ENCODE measurements at regions not wholly inside any gene's neighbourhood (a gene's known extent, or its start where the extent isn't known, plus 50 kb on each side); places are given as distances from the start of the nearest gene placed in this dataset.

DNA sequence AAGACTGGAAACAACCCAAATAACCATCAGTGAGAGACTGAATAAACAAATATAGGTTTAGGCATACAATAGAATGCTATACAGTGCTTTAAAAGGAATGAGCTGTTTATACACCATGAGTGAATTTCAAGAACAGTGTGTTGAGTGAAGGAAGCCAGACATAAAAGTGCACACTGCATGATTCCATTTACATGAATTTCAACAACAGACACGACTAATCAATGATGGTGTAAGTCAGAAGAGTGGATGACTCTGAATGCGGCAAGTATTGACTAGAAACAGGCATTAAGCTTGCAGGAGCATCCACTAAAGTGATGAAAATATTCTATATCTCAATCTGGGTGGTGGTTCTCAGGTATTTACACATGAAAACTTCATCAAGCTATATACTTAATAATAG is 142.7 kb upstream of the SLC39A10 start:
- no CpG with 5 or more reads among the region's 2 CpGs for WGBS
- Histone ChIP-seq H3K4me2 (ENCODE audit: low read length, poor library complexity, severe bottlenecking) (no peak overlapping the region), H2BK15ac (ENCODE audit: low read depth, poor library complexity, severe bottlenecking) (no peak overlapping the region), H3K4ac (ENCODE audit: low read depth in 1 of 2, low read length in 2 of 2) (no peak overlapping the region), H3K36me3 (ENCODE audit: control insufficient read depth in 1 of 2, insufficient read depth in 2 of 2, low read depth in 1 of 2, low read length in 2 of 2) (no peaks in the 10 kb centered on the region), H2BK12ac (ENCODE audit: low read length in 2 of 2) (no peak overlapping the region), H2AK5ac (ENCODE audit: low read length, severe bottlenecking) (no peak overlapping the region), H3K9me3 (ENCODE audit: control insufficient read depth, low read length) (no peaks in the 10 kb centered on the region), H3K4me1 (ENCODE audit: control insufficient read depth, insufficient read depth, low read depth, low read length) (no peaks in the 10 kb centered on the region), H3K14ac (ENCODE audit: low read length in 2 of 2) (no peak overlapping the region), H2AFZ (ENCODE audit: low read depth, low read length) (no peak overlapping the region), H3K23ac (ENCODE audit: low read length in 2 of 2) (no peak overlapping the region), H3K79me1 (replicated peaks; ENCODE audit: low read length, poor library complexity, severe bottlenecking) (no peaks in the 10 kb centered on the region), H3K27ac (ENCODE audit: low read length, poor library complexity, severe bottlenecking) (no peak overlapping the region), H4K91ac (ENCODE audit: low read length) (no peak overlapping the region), H3K4me3 (ENCODE audit: insufficient read depth in 1 of 2, low read depth in 1 of 2, low read length in 2 of 2) (no peak overlapping the region), H3K9ac (ENCODE audit: low read length) (no peak overlapping the region), H4K8ac (ENCODE audit: low read length) (no peak overlapping the region), H3K27me3 (ENCODE audit: control insufficient read depth in 1 of 2, insufficient read depth in 1 of 2, low read length in 2 of 2) (no peaks in the 10 kb centered on the region), H2BK5ac (ENCODE audit: low read depth, low read length, poor library complexity, severe bottlenecking) (no peak overlapping the region), H3K18ac (ENCODE audit: low read depth in 1 of 2, low read length in 2 of 2) (no peak overlapping the region), H2BK120ac (ENCODE audit: low read depth, low read length) (no peak overlapping the region)
- peak; percentile 75 for DNase-seq

DNA sequence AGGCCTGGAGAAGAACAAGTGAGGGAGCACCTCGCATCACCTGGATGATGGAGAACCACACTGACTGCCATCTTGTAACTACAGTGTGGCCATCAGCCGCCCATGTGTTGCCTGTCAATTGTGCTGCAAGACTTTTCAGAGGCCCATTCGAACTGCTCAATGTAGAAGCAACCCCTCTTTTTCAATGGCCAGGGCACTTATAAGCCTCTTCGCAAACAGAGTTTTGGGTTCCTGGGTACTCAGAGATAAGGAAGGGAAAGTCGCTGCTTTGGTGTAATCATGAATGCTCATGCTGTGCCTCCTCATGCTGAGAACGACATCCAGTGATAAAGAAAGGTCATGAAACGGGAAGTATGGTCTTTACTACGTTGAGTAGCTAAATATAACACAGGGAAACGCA is 143.9 kb upstream of the SLC39A10 start:
- H2BK5ac ChIP-seq (ENCODE audit: low read depth, low read length, poor library complexity, severe bottlenecking): no peak overlapping the region
- H2BK15ac ChIP-seq (ENCODE audit: low read depth, poor library complexity, severe bottlenecking): no peak overlapping the region
- H3K27me3 ChIP-seq (ENCODE audit: control insufficient read depth in 1 of 2, insufficient read depth in 1 of 2, low read length in 2 of 2): no peaks in the 10 kb centered on the region
- no peak overlapping the region for H3K27ac ChIP-seq (ENCODE audit: low read length, poor library complexity, severe bottlenecking)
- no peaks in the 10 kb centered on the region for H3K9me3 ChIP-seq (ENCODE audit: control insufficient read depth, low read length)
- H3K18ac ChIP-seq (ENCODE audit: low read depth in 1 of 2, low read length in 2 of 2): no peak overlapping the region
- no peak overlapping the region for H2BK120ac ChIP-seq (ENCODE audit: low read depth, low read length)
- H3K79me1 ChIP-seq (replicated peaks; ENCODE audit: low read length, poor library complexity, severe bottlenecking): no peaks in the 10 kb centered on the region
- H3K9ac ChIP-seq (ENCODE audit: low read length): no peak overlapping the region
- H3K4me3 ChIP-seq (ENCODE audit: insufficient read depth in 1 of 2, low read depth in 1 of 2, low read length in 2 of 2): no peak overlapping the region
- H2BK12ac ChIP-seq (ENCODE audit: low read length in 2 of 2): no peak overlapping the region
- DNase-seq: no peak
- no peaks in the 10 kb centered on the region for H3K4me1 ChIP-seq (ENCODE audit: control insufficient read depth, insufficient read depth, low read depth, low read length)
- H4K91ac ChIP-seq (ENCODE audit: low read length): no peak overlapping the region
- H3K4me2 ChIP-seq (ENCODE audit: low read length, poor library complexity, severe bottlenecking): no peak overlapping the region
- no peak overlapping the region for H2AK5ac ChIP-seq (ENCODE audit: low read length, severe bottlenecking)
- no peak overlapping the region for H2AFZ ChIP-seq (ENCODE audit: low read depth, low read length)
- H3K4ac ChIP-seq (ENCODE audit: low read depth in 1 of 2, low read length in 2 of 2): no peak overlapping the region
- H3K14ac ChIP-seq (ENCODE audit: low read length in 2 of 2): no peak overlapping the region
- no peak overlapping the region for H4K8ac ChIP-seq (ENCODE audit: low read length)
- no peaks in the 10 kb centered on the region for H3K36me3 ChIP-seq (ENCODE audit: control insufficient read depth in 1 of 2, insufficient read depth in 2 of 2, low read depth in 1 of 2, low read length in 2 of 2)
- no peak overlapping the region for H3K23ac ChIP-seq (ENCODE audit: low read length in 2 of 2)
- WGBS: 74% methylated on average over 6 of the region's 9 CpGs

DNA sequence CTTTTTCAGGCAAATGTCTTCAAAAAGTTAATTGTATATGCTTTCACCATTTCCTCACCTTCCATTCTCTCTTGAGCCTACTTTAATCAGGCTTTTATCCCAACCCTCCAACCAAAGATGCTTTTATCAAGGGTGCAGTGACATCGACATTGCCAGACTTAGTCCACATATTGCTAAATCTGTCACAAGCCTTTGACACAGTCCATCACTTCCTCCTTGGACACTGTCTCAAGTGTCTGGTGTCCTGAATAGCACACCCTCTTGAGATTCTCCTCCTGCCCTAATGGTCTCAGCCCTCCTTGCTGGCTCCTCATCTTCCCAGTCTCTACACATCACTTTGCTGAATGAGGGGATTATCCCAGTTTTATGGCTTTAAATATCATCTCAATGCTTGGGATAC is 147.5 kb upstream of the SLC39A10 start:
- H3K4ac ChIP-seq (ENCODE audit: low read depth in 1 of 2, low read length in 2 of 2): no peak overlapping the region
- no peaks in the 10 kb centered on the region for H3K36me3 ChIP-seq (ENCODE audit: control insufficient read depth in 1 of 2, insufficient read depth in 2 of 2, low read depth in 1 of 2, low read length in 2 of 2)
- no peak for DNase-seq
- 88% methylated on average over 1 of the region's 1 CpG for WGBS
- H3K9ac ChIP-seq (ENCODE audit: low read length): no peak overlapping the region
- no peak overlapping the region for H3K27ac ChIP-seq (ENCODE audit: low read length, poor library complexity, severe bottlenecking)
- H2AK5ac ChIP-seq (ENCODE audit: low read length, severe bottlenecking): no peak overlapping the region
- H4K8ac ChIP-seq (ENCODE audit: low read length): no peak overlapping the region
- H3K14ac ChIP-seq (ENCODE audit: low read length in 2 of 2): no peak overlapping the region
- no peak overlapping the region for H2BK12ac ChIP-seq (ENCODE audit: low read length in 2 of 2)
- H3K79me1 ChIP-seq (replicated peaks; ENCODE audit: low read length, poor library complexity, severe bottlenecking): no peaks in the 10 kb centered on the region
- H3K18ac ChIP-seq (ENCODE audit: low read depth in 1 of 2, low read length in 2 of 2): no peak overlapping the region
- H3K4me2 ChIP-seq (ENCODE audit: low read length, poor library complexity, severe bottlenecking): no peak overlapping the region
- no peak overlapping the region for H3K4me3 ChIP-seq (ENCODE audit: insufficient read depth in 1 of 2, low read depth in 1 of 2, low read length in 2 of 2)
- H2AFZ ChIP-seq (ENCODE audit: low read depth, low read length): no peak overlapping the region
- H3K9me3 ChIP-seq (ENCODE audit: control insufficient read depth, low read length): no peaks in the 10 kb centered on the region
- no peaks in the 10 kb centered on the region for H3K4me1 ChIP-seq (ENCODE audit: control insufficient read depth, insufficient read depth, low read depth, low read length)
- no peaks in the 10 kb centered on the region for H3K27me3 ChIP-seq (ENCODE audit: control insufficient read depth in 1 of 2, insufficient read depth in 1 of 2, low read length in 2 of 2)
- no peak overlapping the region for H2BK15ac ChIP-seq (ENCODE audit: low read depth, poor library complexity, severe bottlenecking)
- H4K91ac ChIP-seq (ENCODE audit: low read length): no peak overlapping the region
- H2BK5ac ChIP-seq (ENCODE audit: low read depth, low read length, poor library complexity, severe bottlenecking): no peak overlapping the region
- no peak overlapping the region for H2BK120ac ChIP-seq (ENCODE audit: low read depth, low read length)
- no peak overlapping the region for H3K23ac ChIP-seq (ENCODE audit: low read length in 2 of 2)

DNA sequence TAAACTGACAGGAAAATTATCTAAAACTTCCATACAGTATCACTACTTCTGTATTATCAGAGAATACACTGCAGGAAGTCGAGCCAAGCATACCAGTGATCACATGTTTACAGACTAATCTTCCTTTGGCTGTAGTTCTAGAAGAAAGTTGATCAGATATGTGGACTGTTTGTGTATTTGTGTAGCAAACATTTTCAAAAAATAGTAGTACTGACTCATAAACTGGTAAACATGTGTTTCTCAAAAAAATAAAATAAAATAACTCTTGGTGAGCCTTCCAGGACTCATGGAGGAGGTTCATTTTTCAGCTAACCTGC is 148.9 kb upstream of the SLC39A10 start:
- no peak overlapping the region for H2AFZ ChIP-seq (ENCODE audit: low read depth, low read length)
- DNase-seq: no peak
- H4K8ac ChIP-seq (ENCODE audit: low read length): no peak overlapping the region
- no peak overlapping the region for H3K4me2 ChIP-seq (ENCODE audit: low read length, poor library complexity, severe bottlenecking)
- H3K9me3 ChIP-seq (ENCODE audit: control insufficient read depth, low read length): no peaks in the 10 kb centered on the region
- H3K27me3 ChIP-seq (ENCODE audit: control insufficient read depth in 1 of 2, insufficient read depth in 1 of 2, low read length in 2 of 2): no peaks in the 10 kb centered on the region
- H3K9ac ChIP-seq (ENCODE audit: low read length): no peak overlapping the region
- no peak overlapping the region for H2BK5ac ChIP-seq (ENCODE audit: low read depth, low read length, poor library complexity, severe bottlenecking)
- no CpG with 5 or more reads among the region's 1 CpG for WGBS
- H3K4ac ChIP-seq (ENCODE audit: low read depth in 1 of 2, low read length in 2 of 2): no peak overlapping the region
- H3K18ac ChIP-seq (ENCODE audit: low read depth in 1 of 2, low read length in 2 of 2): no peak overlapping the region
- H4K91ac ChIP-seq (ENCODE audit: low read length): no peak overlapping the region
- no peak overlapping the region for H2BK120ac ChIP-seq (ENCODE audit: low read depth, low read length)
- no peak overlapping the region for H3K27ac ChIP-seq (ENCODE audit: low read length, poor library complexity, severe bottlenecking)
- no peak overlapping the region for H3K14ac ChIP-seq (ENCODE audit: low read length in 2 of 2)
- no peaks in the 10 kb centered on the region for H3K4me1 ChIP-seq (ENCODE audit: control insufficient read depth, insufficient read depth, low read depth, low read length)
- H3K79me1 ChIP-seq (replicated peaks; ENCODE audit: low read length, poor library complexity, severe bottlenecking): no peaks in the 10 kb centered on the region
- no peaks in the 10 kb centered on the region for H3K36me3 ChIP-seq (ENCODE audit: control insufficient read depth in 1 of 2, insufficient read depth in 2 of 2, low read depth in 1 of 2, low read length in 2 of 2)
- no peak overlapping the region for H2AK5ac ChIP-seq (ENCODE audit: low read length, severe bottlenecking)
- no peak overlapping the region for H2BK12ac ChIP-seq (ENCODE audit: low read length in 2 of 2)
- H2BK15ac ChIP-seq (ENCODE audit: low read depth, poor library complexity, severe bottlenecking): no peak overlapping the region
- no peak overlapping the region for H3K4me3 ChIP-seq (ENCODE audit: insufficient read depth in 1 of 2, low read depth in 1 of 2, low read length in 2 of 2)
- no peak overlapping the region for H3K23ac ChIP-seq (ENCODE audit: low read length in 2 of 2)
